PC-9 (cell line): ENCODE measurements at regions not wholly inside any gene's neighbourhood (a gene's known extent, or its start where the extent isn't known, plus 50 kb on each side); places are given as distances from the start of the nearest gene placed in this dataset.

Experiments
- BruUV-seq: library from RNA; stranded (reverse); fragments of 400-500 nt; replicated peaks from 2 replicates; lab custom pipeline; 2021; lab: Mats Ljungman, UMichigan
- CTCF ChIA-PET: fragments of 300-600 bp; sonication (Branson Sonifier 250); formaldehyde crosslinking; loops from one replicate; lab custom pipeline; 2022; ENCODE audit warnings: antibody characterized with exemption; lab: Charles Lee
- POLR2A ChIA-PET: fragments of 300-600 bp; sonication (Branson Sonifier 250); formaldehyde crosslinking; loops from one replicate; lab custom pipeline; 2022; ENCODE audit warnings: antibody characterized with exemption; ENCODE audit not compliant: unreplicated experiment; lab: Charles Lee
- DNase-seq, 2 experiments: peaks; one replicate each; pipeline versions ENCODE4 v3.0.0 to v3.0.0-alpha.2; 2015 to 2022; ENCODE audit warnings: mixed read lengths in 1 of 2
- H2AFZ ChIP-seq: fragments of 200-600 bp; sonication (generic); 2 replicates; pipeline ENCODE4 v1.8.1; 2017; ENCODE audit warnings: antibody characterized with exemption
- H3F3A ChIP-seq: fragments of 200-600 bp; sonication (generic); 2 replicates; pipeline ENCODE4 v1.8.1; 2017; ENCODE audit warnings: antibody characterized with exemption, mild to moderate bottlenecking, low read depth; ENCODE audit not compliant: insufficient read depth
- H3K27ac ChIP-seq: fragments of 200-600 bp; sonication (generic); 2 replicates; pipeline ENCODE4 v1.6.1; 2016; ENCODE audit warnings: mixed run types
- H3K27me3 ChIP-seq: fragments of 200-600 bp; sonication (generic); 2 replicates; pipeline ENCODE4 v1.6.1; 2016; ENCODE audit warnings: low read depth, mixed run types; ENCODE audit not compliant: insufficient read depth
- H3K36me3 ChIP-seq: fragments of 200-600 bp; sonication (generic); 2 replicates; pipeline ENCODE4 v1.6.1; 2016; ENCODE audit warnings: low read depth, mixed run types
- H3K4me1 ChIP-seq: fragments of 200-600 bp; sonication (generic); replicated peaks from 2 replicates; pipeline ENCODE4 v1.6.1; 2016; ENCODE audit warnings: mixed run types; ENCODE audit not compliant: insufficient read depth
- H3K4me2 ChIP-seq: fragments of 200-600 bp; sonication (generic); 2 replicates; pipeline ENCODE4 v1.6.1; 2017; ENCODE audit warnings: mixed run types
- H3K4me3 ChIP-seq: fragments of 200-600 bp; sonication (generic); 2 replicates; pipeline ENCODE4 v1.6.1; 2016; ENCODE audit warnings: mixed run types
- H3K79me2 ChIP-seq: fragments of 200-600 bp; sonication (generic); 2 replicates; pipeline ENCODE4 v1.6.1; 2017; ENCODE audit warnings: low read depth, mixed run types
- H3K9me2 ChIP-seq: fragments of 200-600 bp; sonication (generic); 2 replicates; pipeline ENCODE4 v1.8.1; 2017; ENCODE audit warnings: mild to moderate bottlenecking; ENCODE audit not compliant: insufficient read depth
- H3K9me3 ChIP-seq: fragments of 200-600 bp; sonication (generic); 2 replicates; pipeline ENCODE4 v1.8.1; 2016; ENCODE audit warnings: low read depth; ENCODE audit not compliant: insufficient read depth
- H4K20me1 ChIP-seq: fragments of 200-600 bp; sonication (generic); 2 replicates; pipeline ENCODE4 v1.8.1; 2017; ENCODE audit not compliant: insufficient read depth
- EZH2 ChIP-seq: fragments of 200-600 bp; sonication (generic); IDR thresholded peaks from 2 replicates; pipeline ENCODE4 v1.8.0; 2017; ENCODE audit warnings: antibody characterized with exemption, low read depth
- intact Hi-C: fragments of 100-400 bp; cut with micrococcal nuclease; formaldehyde crosslinking; loops from one replicate; pipeline ENCODE4 v1.10.0; 2022; ENCODE audit not compliant: unreplicated experiment
- TF ChIP-seq, protein P1 (sequence below): fragments of 200-600 bp; sonication (generic); conservative IDR thresholded peaks from 2 replicates; pipeline ENCODE4 v1.6.1; 2017; ENCODE audit warnings: mixed run types, antibody characterized with exemption, mild to moderate bottlenecking, moderate library complexity

DNA sequence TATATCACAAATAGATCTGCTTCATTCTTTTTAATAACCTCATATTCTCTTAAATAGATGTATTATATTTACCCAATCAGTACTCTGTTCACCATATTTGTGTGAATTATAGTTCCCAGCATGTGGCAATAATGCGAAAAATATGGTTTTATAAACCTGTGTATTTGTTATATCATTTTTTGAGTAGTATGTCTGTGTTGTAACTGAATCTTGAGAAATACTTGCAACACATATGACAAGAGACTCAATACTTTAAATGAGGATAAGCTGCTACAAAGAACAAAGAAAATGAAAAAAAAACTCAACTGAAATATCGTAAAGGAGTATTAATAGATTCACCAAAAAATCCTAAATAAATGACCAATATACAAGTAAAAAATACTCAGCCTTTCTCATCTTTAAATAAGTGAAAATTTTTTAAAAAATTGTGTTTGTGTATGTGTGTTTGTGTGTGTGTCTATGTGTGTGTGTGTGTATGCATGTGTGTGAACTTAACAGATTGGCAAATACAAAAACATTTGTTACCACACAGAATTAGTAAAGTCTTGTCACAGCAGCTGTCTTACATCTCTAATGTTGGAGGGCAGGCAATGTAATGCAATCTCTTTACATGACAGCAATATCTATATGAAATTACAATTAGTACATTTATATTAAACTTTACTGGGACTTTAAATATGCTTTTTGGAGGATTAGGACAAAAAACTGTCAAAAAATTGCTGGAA, 441.9 kb upstream of the MGAT4C start:
- no peak overlapping the region for H3K4me2 ChIP-seq
- no peaks in the 10 kb centered on the region for H3K79me2 ChIP-seq
- H3K9me2 ChIP-seq, result no peaks in the 10 kb centered on the region
- DNase-seq, result no peak
- no peak overlapping the region for H3K4me3 ChIP-seq
- H3K36me3 ChIP-seq, result no peaks in the 10 kb centered on the region
- TF ChIP-seq EZH2, result no peak
- TF ChIP-seq, protein P1, sequence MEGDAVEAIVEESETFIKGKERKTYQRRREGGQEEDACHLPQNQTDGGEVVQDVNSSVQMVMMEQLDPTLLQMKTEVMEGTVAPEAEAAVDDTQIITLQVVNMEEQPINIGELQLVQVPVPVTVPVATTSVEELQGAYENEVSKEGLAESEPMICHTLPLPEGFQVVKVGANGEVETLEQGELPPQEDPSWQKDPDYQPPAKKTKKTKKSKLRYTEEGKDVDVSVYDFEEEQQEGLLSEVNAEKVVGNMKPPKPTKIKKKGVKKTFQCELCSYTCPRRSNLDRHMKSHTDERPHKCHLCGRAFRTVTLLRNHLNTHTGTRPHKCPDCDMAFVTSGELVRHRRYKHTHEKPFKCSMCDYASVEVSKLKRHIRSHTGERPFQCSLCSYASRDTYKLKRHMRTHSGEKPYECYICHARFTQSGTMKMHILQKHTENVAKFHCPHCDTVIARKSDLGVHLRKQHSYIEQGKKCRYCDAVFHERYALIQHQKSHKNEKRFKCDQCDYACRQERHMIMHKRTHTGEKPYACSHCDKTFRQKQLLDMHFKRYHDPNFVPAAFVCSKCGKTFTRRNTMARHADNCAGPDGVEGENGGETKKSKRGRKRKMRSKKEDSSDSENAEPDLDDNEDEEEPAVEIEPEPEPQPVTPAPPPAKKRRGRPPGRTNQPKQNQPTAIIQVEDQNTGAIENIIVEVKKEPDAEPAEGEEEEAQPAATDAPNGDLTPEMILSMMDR, result no peak
- no peak overlapping the region for H2AFZ ChIP-seq
- POLR2A ChIA-PET, result no interaction called here
- intact Hi-C loops, result no loop called here
- CTCF ChIA-PET, result no interaction called here
- no peaks in the 10 kb centered on the region for H3K9me3 ChIP-seq
- H3K4me1 ChIP-seq, result no peaks in the 10 kb centered on the region
- no peaks in the 10 kb centered on the region for H3K27me3 ChIP-seq
- H4K20me1 ChIP-seq, result no peaks in the 10 kb centered on the region; the same call in 1 of the 2 replicates
- H3F3A ChIP-seq, result no peaks in the 10 kb centered on the region
- no peak overlapping the region for H3K27ac ChIP-seq
- no TSS peak for BruUV-seq

DNA sequence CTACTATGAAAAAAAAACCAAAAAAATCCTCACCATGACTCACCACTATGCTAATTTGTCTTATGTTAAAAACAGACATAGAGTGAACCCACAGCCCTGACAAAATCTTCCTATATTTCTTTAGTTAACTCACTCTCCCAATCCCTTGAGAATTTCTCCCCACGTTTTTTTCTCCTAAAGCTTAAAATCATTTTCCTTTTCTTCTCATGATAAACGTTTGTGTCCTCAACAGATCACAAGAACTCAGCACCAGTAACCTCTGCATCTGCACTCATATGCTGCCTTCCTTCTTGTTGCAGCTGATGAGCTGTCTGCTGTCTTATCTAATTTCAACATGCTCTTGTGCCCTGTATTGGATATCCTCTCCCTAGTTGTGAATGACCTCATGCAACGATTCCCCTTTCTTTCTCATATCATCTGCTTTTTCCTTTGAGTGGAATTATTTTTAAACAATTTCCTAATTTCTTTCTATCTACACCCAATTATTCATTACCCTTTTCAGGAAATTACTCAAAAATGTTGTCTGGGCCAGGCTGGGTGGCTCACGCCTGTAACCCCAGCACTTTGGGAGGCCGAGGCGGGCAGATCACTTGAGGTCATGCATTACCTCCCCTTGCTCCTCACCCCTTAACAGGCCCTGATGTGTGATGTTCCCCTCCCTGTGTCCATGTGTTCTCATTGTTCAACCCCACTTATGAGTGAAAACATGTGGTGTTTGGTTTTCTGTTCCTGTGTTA, 427.5 kb upstream of the MGAT4C start:
- H3K27me3 ChIP-seq, result no peaks in the 10 kb centered on the region
- BruUV-seq, result no TSS peak
- no peaks in the 10 kb centered on the region for H3K36me3 ChIP-seq
- H3K9me2 ChIP-seq, result no peaks in the 10 kb centered on the region; the same call in 1 of the 2 replicates
- H2AFZ ChIP-seq, result no peak overlapping the region; the same call in 1 of the 2 replicates
- POLR2A ChIA-PET, result no interaction called here
- H3K4me1 ChIP-seq, result no peaks in the 10 kb centered on the region
- TF ChIP-seq EZH2, result no peak
- TF ChIP-seq, protein P1, result no peak
- H4K20me1 ChIP-seq, result no peaks in the 10 kb centered on the region
- DNase-seq, result no peak
- H3K79me2 ChIP-seq, result no peaks in the 10 kb centered on the region
- H3K4me3 ChIP-seq, result no peak overlapping the region
- H3K4me2 ChIP-seq, result no peak overlapping the region
- H3F3A ChIP-seq, result no peaks in the 10 kb centered on the region
- H3K27ac ChIP-seq, result no peak overlapping the region
- intact Hi-C loops, result no loop called here
- CTCF ChIA-PET, result no interaction called here
- H3K9me3 ChIP-seq, result 0 out of 2 replicates have a peak, but pooled peaks cover 4% of the 10 kb centered on the region

DNA sequence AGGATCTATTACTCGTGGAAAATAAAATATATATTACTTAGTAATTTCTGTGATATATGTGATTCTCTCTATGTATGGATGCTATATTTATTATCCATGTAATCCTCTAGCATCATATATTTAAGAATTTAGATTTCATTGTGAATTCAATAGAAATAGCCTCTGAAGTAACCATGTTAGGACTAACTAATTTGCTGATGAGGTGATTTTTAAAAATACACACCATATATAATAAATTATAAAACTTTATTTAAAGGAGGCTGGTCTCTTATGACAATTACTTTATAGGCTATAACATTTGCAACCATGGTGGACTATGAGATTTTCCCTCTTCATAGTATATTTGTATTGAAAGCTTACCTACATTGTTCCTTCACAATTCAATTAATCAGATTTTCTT, 424.9 kb upstream of the MGAT4C start:
- TF ChIP-seq, protein P1, result no peak
- TF ChIP-seq EZH2, result no peak
- no peaks in the 10 kb centered on the region for H3F3A ChIP-seq
- H3K9me3 ChIP-seq, result 0 out of 2 replicates have a peak, but pooled peaks cover 4% of the 10 kb centered on the region
- no peaks in the 10 kb centered on the region for H3K79me2 ChIP-seq
- no peaks in the 10 kb centered on the region; the same call in 1 of the 2 replicates for H3K9me2 ChIP-seq
- no peaks in the 10 kb centered on the region for H3K4me1 ChIP-seq
- no peak for DNase-seq
- ChIA-PET POLR2A (no interaction called here), CTCF (no interaction called here)
- BruUV-seq, result no TSS peak
- no peak overlapping the region for H3K4me2 ChIP-seq
- no peaks in the 10 kb centered on the region for H3K27me3 ChIP-seq
- no peak overlapping the region for H3K27ac ChIP-seq
- intact Hi-C loops, result no loop called here
- H3K4me3 ChIP-seq, result no peak overlapping the region
- no peaks in the 10 kb centered on the region for H4K20me1 ChIP-seq
- H3K36me3 ChIP-seq, result no peaks in the 10 kb centered on the region
- H2AFZ ChIP-seq, result no peak overlapping the region
